ENCODE measurements at regions not wholly inside any gene's neighbourhood (a gene's known extent, or its start where the extent isn't known, plus 50 kb on each side); places are given as distances from the start of the nearest gene placed in this dataset.
A peak's percentile ranks its signal among the peaks of the same experiment; 100 is the strongest.

- TF ChIP-seq SUZ12 (IDR thresholded peaks at IDR 0.05): no peak
- no peak for TF ChIP-seq PKNOX1 (IDR thresholded peaks at IDR 0.05)
- no peak for TF ChIP-seq SP1 (IDR thresholded peaks at IDR 0.05)
- no peak for TF ChIP-seq BHLHE40 (IDR thresholded peaks at IDR 0.05; ENCODE audit: borderline replicate concordance)
- no peak for TF ChIP-seq FOXM1 (IDR thresholded peaks at IDR 0.05; ENCODE audit: borderline replicate concordance)
- TF ChIP-seq FOXK2 (IDR thresholded peaks at IDR 0.05): no peak
- TF ChIP-seq FOXA1 (IDR thresholded peaks at IDR 0.05): no peak
- no peak for TF ChIP-seq TARDBP (IDR thresholded peaks at IDR 0.05)
- no peak for TF ChIP-seq ARNT (IDR thresholded peaks at IDR 0.05)
- TF ChIP-seq L3MBTL2 (conservative IDR thresholded peaks at IDR 0.05): no peak
- no peak for TF ChIP-seq LEF1 (IDR thresholded peaks at IDR 0.05; ENCODE audit: borderline replicate concordance)
- TF ChIP-seq CTBP1 (IDR thresholded peaks at IDR 0.05; ENCODE audit: borderline replicate concordance): no peak
- TF ChIP-seq NFRKB (IDR thresholded peaks at IDR 0.05): no peak
- no peak for TF ChIP-seq HDGF (IDR thresholded peaks at IDR 0.05; ENCODE audit: borderline replicate concordance)
- ChIA-PET POLR2A (no interaction called here), CTCF (interaction anchor here (0.5 kb wide), 1 partner anchor 14 kb away, joined by 5 read pairs; no protein-coding TSS in a partner anchor)
- no peak for DNase-seq (ENCODE audit: extremely low spot score)
These were observed 830.1 kb downstream of the TUSC7 start for GRCh38 chr3:117539729-117540128.

GRCh38 chr3:117540597-117540996, 831.0 kb downstream of the TUSC7 start:
- POLR2A ChIA-PET: no interaction called here
- CTCF ChIA-PET: no interaction called here
- DNase-seq (ENCODE audit: extremely low spot score): peak; percentile 20
- TF ChIP-seq TARDBP (IDR thresholded peaks at IDR 0.05) (no peak), PKNOX1 (IDR thresholded peaks at IDR 0.05) (0 out of 2 replicates have a peak, but pooled peaks have one; percentile 19), SP1 (IDR thresholded peaks at IDR 0.05) (no peak), L3MBTL2 (conservative IDR thresholded peaks at IDR 0.05) (no peak), FOXA1 (IDR thresholded peaks at IDR 0.05) (no peak), LEF1 (IDR thresholded peaks at IDR 0.05; ENCODE audit: borderline replicate concordance) (no peak), HDGF (IDR thresholded peaks at IDR 0.05; ENCODE audit: borderline replicate concordance) (no peak), SUZ12 (IDR thresholded peaks at IDR 0.05) (no peak), ELF4 (IDR thresholded peaks at IDR 0.05) (no peak), FOXM1 (IDR thresholded peaks at IDR 0.05; ENCODE audit: borderline replicate concordance) (no peak), ARNT (IDR thresholded peaks at IDR 0.05) (0 out of 2 replicates have a peak, but pooled peaks have one; percentile 29), CTBP1 (IDR thresholded peaks at IDR 0.05; ENCODE audit: borderline replicate concordance) (no peak), NFRKB (IDR thresholded peaks at IDR 0.05) (no peak), BHLHE40 (IDR thresholded peaks at IDR 0.05; ENCODE audit: borderline replicate concordance) (no peak), ZNF384 (IDR thresholded peaks at IDR 0.05) (no peak)

GRCh38 chr3:117541721-117542120, 832.1 kb downstream of the TUSC7 start:
- CTCF ChIA-PET: no interaction called here
- TF ChIP-seq TARDBP (IDR thresholded peaks at IDR 0.05) (no peak), LEF1 (IDR thresholded peaks at IDR 0.05; ENCODE audit: borderline replicate concordance) (no peak), ARNT (IDR thresholded peaks at IDR 0.05) (no peak), PKNOX1 (IDR thresholded peaks at IDR 0.05) (no peak), L3MBTL2 (conservative IDR thresholded peaks at IDR 0.05) (no peak), FOXA1 (IDR thresholded peaks at IDR 0.05) (no peak), BHLHE40 (IDR thresholded peaks at IDR 0.05; ENCODE audit: borderline replicate concordance) (no peak), HDGF (IDR thresholded peaks at IDR 0.05; ENCODE audit: borderline replicate concordance) (no peak), NFRKB (IDR thresholded peaks at IDR 0.05) (no peak), FOXK2 (IDR thresholded peaks at IDR 0.05) (no peak), CTBP1 (IDR thresholded peaks at IDR 0.05; ENCODE audit: borderline replicate concordance) (no peak), SP1 (IDR thresholded peaks at IDR 0.05) (no peak), FOXM1 (IDR thresholded peaks at IDR 0.05; ENCODE audit: borderline replicate concordance) (no peak), SUZ12 (IDR thresholded peaks at IDR 0.05) (no peak)
- no peak for DNase-seq (ENCODE audit: extremely low spot score)
- POLR2A ChIA-PET: no interaction called here

GRCh38 chr3:117543521-117543920, 833.9 kb downstream of the TUSC7 start:
- DNase-seq (ENCODE audit: extremely low spot score): no peak
- POLR2A ChIA-PET: no interaction called here
- CTCF ChIA-PET: no interaction called here
- peak; percentile 32; the same call in 1 of the 2 replicates for TF ChIP-seq PKNOX1 (IDR thresholded peaks at IDR 0.05)
- no peak for TF ChIP-seq LEF1 (IDR thresholded peaks at IDR 0.05; ENCODE audit: borderline replicate concordance)
- no peak for TF ChIP-seq SP1 (IDR thresholded peaks at IDR 0.05)
- TF ChIP-seq NFRKB (IDR thresholded peaks at IDR 0.05): no peak

- ChIA-PET CTCF (interaction anchor here (0.6 kb wide), 1 partner anchor 125 kb away, joined by 4 read pairs; no protein-coding TSS in a partner anchor), POLR2A (no interaction called here)
- TF ChIP-seq FOXK2 (IDR thresholded peaks at IDR 0.05) (no peak), BHLHE40 (IDR thresholded peaks at IDR 0.05; ENCODE audit: borderline replicate concordance) (no peak), CTBP1 (IDR thresholded peaks at IDR 0.05; ENCODE audit: borderline replicate concordance) (no peak), FOXA1 (IDR thresholded peaks at IDR 0.05) (no peak), NFRKB (IDR thresholded peaks at IDR 0.05) (no peak), LEF1 (IDR thresholded peaks at IDR 0.05; ENCODE audit: borderline replicate concordance) (no peak), ARNT (IDR thresholded peaks at IDR 0.05) (no peak)
- DNase-seq (ENCODE audit: extremely low spot score): no peak
These were observed 835.9 kb downstream of the TUSC7 start for GRCh38 chr3:117545484-117545883.
